NCI-H226 (cell line): ENCODE measurements at regions not wholly inside any gene's neighbourhood (a gene's known extent, or its start where the extent isn't known, plus 50 kb on each side); places are given as distances from the start of the nearest gene placed in this dataset.

Experiments used
- DNase-seq: peaks from one replicate; pipeline ENCODE4 v3.0.0-alpha.2; 2015

DNA sequence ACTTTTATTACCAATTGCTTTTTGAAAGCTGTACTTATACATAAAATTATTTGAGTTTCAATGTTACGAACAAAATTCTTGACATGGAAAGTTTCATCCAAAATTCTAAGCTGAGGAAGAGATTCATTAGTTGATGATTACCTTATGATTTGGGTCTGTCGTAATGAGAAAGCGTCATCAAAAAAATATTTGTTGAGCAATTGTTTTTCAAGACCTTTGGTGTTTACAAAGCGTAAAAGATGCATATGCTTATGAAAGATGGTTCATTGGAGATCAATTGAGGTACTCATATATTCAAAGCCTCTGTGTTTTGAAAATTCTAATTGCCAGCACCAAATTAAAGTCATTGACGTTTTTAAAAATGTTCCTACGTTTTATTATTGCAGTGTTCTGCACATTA lies 110.5 kb upstream of the DOK5 start:
- DNase-seq = no peak

DNA sequence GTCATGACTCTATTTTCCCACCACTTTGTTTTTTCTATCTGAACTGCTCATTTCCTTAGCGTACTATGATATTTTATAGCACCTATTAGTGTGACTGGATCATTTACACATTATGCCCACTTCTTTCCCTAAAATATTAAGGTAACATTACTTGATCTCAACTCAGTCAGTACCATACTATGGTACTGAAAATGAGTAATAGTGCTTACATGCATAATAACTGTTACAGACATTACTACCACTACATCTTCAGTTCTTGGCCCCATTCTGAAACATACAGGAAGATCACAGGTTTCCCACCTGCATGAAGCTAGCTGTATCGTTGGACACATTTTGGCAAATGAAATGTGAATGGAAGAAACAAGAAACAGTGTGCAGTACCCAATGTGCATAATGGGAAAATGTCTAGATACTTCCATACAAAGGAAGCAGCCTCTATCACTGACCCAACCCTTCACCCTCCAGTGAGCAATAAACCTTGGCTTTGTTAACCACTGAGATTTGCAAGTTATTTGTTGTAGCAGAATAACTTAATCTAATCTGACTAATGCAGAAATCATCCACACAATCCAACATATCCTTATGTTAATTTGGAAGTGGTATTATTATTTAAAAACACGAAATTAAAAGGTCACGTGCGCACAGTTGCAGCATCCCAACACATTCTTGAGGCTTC lies 108.6 kb upstream of the DOK5 start:
- no peak for DNase-seq

DNA sequence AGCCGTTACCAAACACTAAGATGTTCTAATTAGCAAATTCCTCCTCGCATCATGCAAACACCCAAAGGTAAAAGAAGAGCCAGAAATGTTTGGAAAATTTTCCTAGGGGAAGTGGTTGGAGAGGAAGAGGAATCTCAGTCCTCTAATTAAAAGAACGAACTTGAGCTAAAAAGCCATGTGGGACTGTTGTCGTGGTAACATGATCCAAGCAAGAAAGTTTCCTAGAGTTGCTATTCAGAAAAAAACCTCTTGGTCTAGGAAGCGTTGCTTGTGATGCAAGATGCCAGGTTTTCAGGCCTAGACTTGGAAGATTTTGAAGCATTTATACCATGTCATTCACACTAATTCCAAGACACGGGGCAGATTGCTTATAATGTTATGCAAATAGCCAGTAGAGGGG lies 106.8 kb upstream of the DOK5 start:
- no peak for DNase-seq

DNA sequence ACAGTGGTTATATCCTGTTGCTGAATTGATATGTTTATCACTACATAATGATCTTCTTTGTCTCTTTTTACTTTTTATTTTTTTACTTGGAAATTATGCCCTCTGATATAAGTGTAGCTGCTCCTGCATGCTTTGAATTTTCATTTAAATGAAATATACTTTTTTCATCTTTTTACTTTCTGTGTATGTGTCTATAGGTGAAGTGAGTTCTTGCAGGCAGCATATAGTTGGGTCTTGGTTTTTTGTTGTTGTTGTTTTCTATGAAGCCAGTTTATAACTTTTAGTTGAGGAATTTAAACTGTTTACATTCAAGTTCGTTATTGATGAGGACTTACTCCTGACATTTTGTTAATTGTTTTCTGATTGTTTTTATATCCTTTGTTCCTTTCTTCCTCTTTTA lies 103.1 kb upstream of the DOK5 start:
- DNase-seq = no peak

DNA sequence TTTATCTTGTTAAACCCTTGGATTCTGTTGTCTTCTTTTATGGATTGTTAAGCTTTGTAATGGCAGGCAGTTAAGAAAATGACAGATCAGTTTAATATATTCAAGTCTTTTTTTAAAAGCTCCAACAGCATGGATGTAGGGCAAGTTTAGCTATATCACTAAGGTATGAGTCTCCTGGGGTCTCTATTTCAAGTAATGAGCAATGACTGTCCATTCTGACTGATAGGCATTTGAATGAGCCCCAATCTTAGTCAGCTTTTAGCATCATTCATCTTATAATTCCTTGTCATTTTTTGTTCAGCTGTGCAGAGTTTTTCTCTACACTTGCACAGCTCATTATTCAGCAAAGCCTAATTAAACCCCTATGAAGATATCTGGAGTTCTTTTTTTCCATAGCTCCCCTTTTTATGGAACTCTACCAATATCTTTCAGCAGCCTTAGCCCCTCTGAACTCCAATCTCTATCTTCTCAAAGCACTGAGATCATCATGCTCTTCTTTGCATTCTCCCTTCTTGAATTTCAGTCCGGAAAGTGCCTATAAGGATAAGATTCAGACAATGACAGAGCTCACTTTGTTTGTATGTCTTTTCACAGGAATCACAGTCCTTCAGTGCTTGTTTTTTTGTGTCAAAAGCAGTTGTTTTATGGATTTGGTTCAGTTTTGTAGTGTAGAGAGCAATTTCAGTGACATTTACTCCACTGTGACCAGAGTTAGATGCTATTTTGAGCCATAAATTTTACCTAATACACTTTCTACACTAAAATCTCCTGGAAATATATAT lies 97.2 kb upstream of the DOK5 start:
- DNase-seq = no peak

DNA sequence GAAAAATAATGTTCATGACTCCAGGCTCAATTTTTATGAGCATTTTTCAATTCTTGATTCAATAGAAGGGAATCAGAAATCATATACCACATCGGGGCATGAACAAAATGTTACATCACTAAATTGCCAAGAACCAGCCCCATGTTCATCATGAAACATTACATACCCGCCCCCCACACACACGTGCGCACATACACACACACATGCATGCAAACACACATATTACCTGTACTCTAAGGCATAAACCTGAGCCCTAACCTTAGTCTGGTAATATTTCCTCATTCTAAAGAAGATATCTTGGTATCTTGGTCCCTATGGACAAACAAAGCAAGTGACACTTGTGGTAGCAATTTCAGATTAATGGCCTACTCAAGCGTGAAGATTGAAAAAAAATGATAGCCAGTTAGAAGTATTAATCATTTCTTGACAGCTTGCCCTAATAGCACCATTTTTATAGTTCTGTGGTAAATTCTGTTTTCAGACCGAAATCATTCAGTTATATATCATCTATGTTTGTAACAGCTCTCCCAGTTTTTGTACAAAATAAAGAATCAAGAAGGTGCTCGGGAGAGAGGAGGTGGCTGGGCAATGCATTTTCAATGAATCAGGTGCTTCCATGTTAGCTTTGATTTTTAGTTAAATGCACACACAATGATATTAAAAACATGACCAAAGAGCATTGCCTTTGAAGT lies 95.4 kb upstream of the DOK5 start:
- no peak for DNase-seq

DNA sequence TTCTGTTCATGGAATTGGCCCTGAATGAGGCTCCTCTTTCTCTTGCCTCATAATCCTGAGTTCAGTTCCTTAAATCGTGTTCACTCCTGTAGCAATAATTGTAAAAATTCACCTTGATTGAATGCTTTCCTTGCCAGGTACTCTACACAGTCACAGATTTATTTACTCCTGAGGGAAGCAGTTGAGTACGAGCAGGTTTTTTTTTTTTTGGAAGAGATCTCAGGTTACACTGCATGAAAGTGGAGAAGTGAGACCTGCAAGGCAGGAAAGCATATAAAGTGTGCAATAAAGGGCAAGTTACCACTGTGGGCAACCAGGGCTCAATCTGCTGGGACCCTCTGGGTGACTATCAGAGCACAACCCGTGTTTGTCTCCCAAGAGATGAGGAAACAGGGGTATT lies 93.0 kb upstream of the DOK5 start:
- no peak for DNase-seq

DNA sequence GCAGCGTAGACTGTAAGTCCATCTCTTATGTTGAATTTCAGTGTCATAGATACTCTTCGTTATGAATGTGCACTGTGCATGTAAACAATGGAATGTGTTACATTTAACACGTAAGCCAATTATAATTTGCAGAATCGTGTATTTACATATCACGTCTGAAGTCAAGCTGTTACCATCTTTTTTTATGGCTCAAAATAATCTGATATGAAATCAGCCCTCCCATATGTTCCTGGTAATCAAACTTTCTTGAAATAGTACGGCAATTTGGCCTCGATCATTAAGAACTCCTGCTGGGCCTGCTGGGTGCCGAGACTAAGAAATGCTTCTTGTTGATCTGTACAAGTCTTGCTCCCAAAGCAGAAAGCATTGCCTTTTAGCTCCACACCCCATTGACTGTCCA lies 89.6 kb upstream of the DOK5 start:
- DNase-seq = no peak

DNA sequence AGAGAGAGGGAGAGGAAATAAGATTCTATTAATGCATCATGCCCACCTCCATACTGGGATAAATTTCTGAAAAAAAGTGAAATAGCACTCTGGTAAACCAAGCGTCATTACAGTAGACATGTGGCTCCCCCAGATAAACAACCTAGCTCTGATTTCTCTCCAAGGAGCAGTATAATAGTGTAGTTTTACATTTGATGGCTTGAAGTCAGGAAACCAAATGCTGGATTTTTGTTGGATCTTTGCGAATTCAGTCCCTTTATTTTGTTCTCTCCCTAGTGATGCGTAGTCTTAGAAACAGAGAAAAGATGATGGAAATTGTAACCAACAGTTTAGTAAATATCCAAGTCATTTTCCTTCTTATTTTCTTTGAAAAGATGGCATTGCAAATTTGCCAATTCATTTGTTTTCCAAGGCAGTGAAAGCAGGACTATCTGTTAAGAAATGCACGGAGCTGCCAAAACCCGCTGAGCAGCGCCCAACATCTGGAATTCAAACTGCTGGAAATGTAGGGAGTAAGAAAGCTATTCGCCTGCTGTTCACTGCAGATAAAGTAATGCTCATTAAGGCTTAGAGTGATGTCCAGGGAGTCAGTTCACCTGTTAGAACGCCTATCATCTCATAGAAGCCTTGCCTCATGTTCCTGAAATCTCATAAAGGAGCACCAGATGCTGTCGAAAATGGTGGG lies 85.7 kb upstream of the DOK5 start:
- no peak for DNase-seq

DNA sequence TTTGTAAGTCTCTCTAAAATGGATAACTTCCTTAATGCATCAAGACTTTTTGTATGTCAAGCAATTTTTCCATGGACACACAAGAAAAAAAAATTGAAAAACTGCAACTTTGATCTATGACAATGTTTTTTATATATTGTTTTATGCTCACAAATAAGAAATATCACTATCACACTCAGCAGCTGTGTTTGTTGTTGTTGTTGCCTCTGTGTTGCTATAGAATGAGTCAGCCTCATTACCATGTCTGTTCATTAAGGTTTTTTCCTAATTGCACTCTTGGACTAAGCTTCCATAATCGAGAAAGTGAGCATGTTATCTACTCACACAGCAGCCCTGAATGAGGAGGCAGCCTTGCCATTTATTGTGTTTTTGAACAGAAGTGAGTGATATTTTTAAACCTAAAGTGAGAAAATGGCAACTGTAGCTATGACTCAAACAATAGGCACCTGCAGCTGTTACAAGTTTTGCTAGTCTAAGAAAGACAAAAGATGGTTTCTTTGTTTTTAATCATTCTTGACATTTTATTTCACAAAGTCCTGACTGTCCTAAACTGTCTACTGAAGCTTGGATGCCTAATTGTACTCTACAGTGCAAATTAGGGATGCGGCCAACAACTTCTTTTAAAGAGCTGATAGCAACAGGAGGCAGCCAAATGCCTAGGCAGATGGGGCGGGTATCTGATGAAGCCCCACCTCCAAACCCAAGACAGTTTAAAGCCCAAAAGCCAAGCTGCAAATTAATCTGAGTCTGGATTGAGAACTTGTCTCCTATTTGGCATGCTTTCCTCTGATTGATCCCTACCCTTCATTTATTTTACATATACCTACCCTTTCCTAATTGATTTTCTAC lies 77.9 kb upstream of the DOK5 start:
- DNase-seq = no peak

DNA sequence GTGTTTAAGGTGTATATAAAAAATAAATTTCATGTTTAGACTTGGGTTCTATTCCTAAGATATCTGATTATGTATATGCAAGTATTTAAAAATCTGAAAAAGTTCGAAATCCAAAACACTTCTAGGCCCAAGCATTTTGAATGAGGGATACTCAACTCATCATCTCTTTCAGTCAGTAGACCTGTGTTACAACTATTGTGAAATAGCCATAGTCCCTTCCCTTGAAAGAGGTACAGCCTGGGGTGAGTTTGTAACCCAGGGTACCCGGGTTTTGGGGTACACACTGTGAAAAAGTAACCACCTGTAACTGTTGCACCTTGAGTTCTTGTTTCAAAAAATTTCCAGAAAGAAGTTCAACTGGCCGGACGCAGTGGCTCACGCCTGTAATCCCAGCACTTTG lies 76.6 kb upstream of the DOK5 start:
- no peak for DNase-seq

DNA sequence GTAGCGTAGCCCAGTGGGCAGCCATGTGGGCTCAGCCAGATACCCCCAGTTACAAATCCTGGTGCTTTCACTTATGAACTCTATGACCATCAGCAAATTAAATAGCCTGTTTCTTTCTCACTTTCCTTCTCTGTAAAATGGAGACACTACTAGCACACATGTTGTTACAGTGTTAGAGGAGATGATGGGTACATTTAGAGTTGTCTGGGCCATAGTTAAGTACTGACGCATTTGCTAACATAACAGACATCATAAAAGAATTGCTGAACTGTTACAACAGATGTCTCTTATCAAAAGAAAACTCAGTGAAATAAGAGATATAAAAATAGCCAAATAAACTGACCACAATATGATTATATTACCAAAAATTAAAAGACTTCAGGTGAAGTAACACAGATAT lies 69.9 kb upstream of the DOK5 start:
- DNase-seq = no peak

DNA sequence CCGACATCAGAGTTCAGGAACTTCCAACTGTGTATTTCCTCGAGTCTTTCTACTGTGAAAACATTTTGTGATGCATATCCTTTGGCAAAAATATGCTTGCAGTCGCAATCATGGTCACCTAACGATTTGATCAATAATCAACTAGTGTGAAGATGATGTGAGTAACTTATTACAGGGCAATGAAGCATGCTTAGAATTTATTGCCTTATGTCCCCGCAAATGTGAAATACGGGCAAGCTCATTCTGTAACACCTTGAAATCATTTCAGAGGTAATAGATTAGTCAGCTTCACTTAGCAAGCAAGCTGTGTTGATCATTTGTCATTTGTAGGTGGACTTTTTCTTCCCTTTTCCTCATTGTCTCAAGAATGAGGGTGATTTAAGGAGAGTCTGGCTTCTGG lies 67.9 kb upstream of the DOK5 start:
- no peak for DNase-seq

DNA sequence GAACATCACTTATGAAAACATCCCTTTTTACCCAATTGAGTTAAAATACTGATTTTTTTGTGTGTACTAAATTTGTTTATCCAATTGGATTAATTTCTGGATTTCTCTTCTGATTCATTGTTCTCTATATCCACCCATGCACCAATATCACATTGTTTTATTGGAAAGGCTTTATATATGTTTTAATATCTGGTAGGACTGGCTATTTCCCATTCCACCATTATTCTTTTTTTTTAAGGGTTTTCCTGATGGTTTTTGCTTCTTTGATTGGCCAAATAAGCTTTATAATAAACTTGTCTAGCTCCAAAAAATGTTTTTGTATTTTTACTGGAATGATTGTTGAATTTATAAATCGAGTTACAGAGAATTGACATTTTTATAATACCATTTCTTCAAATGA lies 59.4 kb upstream of the DOK5 start:
- no peak for DNase-seq

DNA sequence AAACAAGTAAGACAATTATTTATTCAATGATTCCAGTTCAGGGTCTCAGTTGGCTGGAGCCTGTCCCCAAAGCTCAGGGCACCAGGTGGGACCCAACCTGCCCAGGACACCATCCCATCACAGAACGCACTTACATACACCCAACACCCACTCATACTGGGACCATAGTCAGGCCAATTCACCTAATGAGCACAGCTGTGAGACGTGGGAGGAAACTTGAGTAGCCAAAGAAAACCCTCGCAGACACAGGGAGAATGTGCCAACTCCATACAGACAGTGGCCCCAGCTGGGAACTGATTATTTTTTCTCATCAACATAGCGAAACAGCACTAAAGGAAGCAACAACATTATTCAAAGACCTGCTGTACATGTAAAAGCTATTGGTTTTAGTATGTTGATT lies 58.6 kb upstream of the DOK5 start:
- no peak for DNase-seq

DNA sequence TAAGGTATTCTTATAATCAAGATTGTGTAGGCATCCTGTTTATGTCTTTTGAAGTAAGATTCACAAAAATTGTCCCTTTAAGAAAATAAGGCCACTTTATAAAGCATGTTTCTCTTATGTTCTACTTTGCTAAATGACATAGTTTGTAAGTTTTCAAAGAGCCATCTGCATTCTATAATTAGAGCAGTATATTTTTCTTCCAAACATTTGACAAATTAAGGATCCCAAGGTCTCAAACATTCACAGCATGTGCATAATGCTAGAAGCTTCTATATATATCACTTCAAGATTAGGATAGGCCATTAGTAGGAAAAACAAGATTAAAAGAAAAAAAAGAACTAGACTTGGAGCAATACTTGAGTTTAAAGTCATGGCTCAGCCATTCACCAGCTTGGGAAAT lies 55.9 kb upstream of the DOK5 start:
- DNase-seq = no peak
